Activated CD4-positive, alpha-beta T cell treated with anti-CD3 and anti-CD28 coated beads for 36 hours (primary cell): ENCODE measurements at regions not wholly inside any gene's neighbourhood (a gene's known extent, or its start where the extent isn't known, plus 50 kb on each side); places are given as distances from the start of the nearest gene placed in this dataset.

Experiments
- ATAC-seq: fragments of 200-7000 bp; cut with Tn5 transposase; one replicate; pipeline ENCODE4 v1.10.0; 2021; ENCODE audit warnings: mild to moderate bottlenecking, moderate library complexity
- CTCF ChIA-PET: fragments of 350-600 bp; sonication (Branson Sonifier 250); formaldehyde crosslinking; loops from one replicate; lab custom pipeline; 2021; ENCODE audit warnings: antibody characterized with exemption; lab: Charles Lee
- POLR2A ChIA-PET: fragments of 350-600 bp; sonication (Branson Sonifier 250); formaldehyde crosslinking; loops from one replicate; lab custom pipeline; 2021; ENCODE audit warnings: antibody characterized with exemption, inconsistent platforms; lab: Charles Lee
- DNase-seq: peaks from one replicate; pipeline ENCODE4 v3.0.0-alpha.2; 2020
- H3K27ac Mint-ChIP-seq: one replicate; pipeline ENCODE4 v1.8.0; 2021; ENCODE audit warnings: mixed read lengths
- H3K27me3 Mint-ChIP-seq: one replicate; pipeline ENCODE4 v1.8.0; 2021; ENCODE audit warnings: mixed read lengths
- H3K36me3 Mint-ChIP-seq: one replicate; pipeline ENCODE4 v1.8.0; 2021; ENCODE audit warnings: low read depth, mixed read lengths
- H3K4me1 Mint-ChIP-seq: one replicate; pipeline ENCODE4 v1.8.0; 2021; ENCODE audit warnings: mixed read lengths
- H3K4me3 Mint-ChIP-seq: one replicate; pipeline ENCODE4 v1.8.0; 2021; ENCODE audit warnings: mild to moderate bottlenecking, moderate library complexity, mixed read lengths
- H3K9me3 Mint-ChIP-seq: one replicate; pipeline ENCODE4 v1.8.0; 2021; ENCODE audit warnings: low read depth, mixed read lengths
- intact Hi-C, 2 experiments: fragments of 100-400 bp; cut with DNase I in 1 of 2; cut with micrococcal nuclease in 1 of 2; formaldehyde crosslinking; loops; one replicate each; pipeline versions ENCODE4 v1.14.2 to v1.15.1; 2022 to 2024; cut with DNase I, micrococcal nuclease

DNA sequence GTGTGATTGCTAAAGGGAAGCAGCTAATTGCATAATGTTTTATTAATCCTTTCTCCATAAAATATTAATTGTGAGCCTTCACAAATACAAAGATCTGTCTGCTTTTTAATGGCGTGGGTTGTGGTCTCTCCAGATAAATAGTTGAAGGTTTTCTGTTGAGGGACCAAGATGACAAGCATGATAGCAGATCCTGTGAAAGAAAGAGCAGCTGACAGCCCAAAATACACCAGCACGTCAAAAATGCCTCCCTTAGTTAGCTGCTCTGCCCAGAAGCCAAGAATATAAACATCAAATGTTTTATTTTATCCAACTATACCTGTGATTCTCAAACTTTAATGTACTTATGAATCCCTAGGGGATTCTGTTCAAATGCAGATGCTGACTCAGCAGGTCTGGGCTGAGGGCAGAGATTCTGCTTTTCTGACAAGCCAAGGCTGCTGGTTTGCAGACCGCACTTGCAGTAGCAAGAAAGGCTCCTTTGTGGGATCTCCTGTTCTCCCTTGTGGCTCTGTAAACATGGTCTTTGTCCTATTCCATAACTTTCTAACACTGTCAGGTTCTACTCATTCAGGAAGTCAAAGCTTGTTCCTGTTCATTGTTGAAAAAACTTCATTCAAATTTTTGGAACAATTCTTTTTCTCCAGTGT, 119.1 kb upstream of the SLC25A36 start:
- ATAC-seq (no peak), DNase-seq (no peak)
- H3K9me3 Mint-ChIP-seq: no peaks in the 10 kb centered on the region
- ChIA-PET CTCF (no interaction called here), POLR2A (no interaction called here)
- H3K36me3 Mint-ChIP-seq: no peaks in the 10 kb centered on the region
- H3K4me3 Mint-ChIP-seq: no peak overlapping the region
- no peaks in the 10 kb centered on the region for H3K4me1 Mint-ChIP-seq
- no peaks in the 10 kb centered on the region for H3K27me3 Mint-ChIP-seq
- intact Hi-C loops: no loop called here
- no peak overlapping the region for H3K27ac Mint-ChIP-seq

DNA sequence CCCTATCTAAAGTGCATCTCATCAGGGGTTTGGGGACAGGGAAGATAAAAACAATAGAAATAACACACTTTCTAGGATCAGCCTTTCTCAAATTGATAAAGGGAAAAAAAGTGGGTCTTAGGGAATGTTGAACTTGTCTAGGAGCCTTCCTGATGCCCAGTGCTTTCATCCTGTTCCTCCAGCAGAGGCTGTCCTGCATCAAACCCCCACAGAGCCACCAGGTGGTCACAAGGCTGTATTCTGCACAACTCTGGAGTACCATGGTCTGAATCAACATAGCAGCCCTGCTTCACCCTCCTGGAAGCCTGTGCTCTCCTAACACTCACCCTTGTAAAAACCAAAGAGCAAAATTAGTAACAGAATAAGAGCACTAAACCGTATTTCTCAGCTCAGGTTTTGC, 118.5 kb upstream of the SLC25A36 start:
- no peak for DNase-seq
- Mint-ChIP-seq H3K27ac (no peak overlapping the region), H3K4me3 (no peak overlapping the region), H3K36me3 (no peaks in the 10 kb centered on the region), H3K9me3 (no peaks in the 10 kb centered on the region), H3K4me1 (no peaks in the 10 kb centered on the region), H3K27me3 (no peaks in the 10 kb centered on the region)
- intact Hi-C loops: no loop called here
- ATAC-seq: no peak
- ChIA-PET POLR2A (no interaction called here), CTCF (no interaction called here)

DNA sequence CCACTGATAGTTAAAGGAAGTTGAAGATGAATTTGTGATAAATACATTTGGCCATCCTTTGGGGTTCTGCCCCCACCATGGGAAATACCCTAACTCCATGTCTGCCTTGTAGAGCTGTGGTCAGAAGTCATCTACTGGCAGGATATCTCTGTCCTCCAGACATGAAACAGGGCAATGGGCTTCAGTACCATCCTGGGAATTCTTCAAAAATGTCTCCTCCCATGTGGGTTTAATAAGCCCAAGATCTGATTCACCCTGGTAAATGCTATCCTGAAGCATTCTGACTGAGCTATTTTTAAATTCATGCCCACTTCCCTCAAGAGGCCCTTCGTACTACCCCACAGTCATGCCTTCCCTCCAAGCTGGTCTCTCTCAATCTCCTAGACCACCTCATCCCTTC, 113.7 kb upstream of the SLC25A36 start:
- Mint-ChIP-seq H3K27ac (no peak overlapping the region), H3K36me3 (no peaks in the 10 kb centered on the region), H3K4me1 (peaks cover 2% of the 10 kb centered on the region), H3K9me3 (no peaks in the 10 kb centered on the region), H3K27me3 (peaks cover 2% of the 10 kb centered on the region), H3K4me3 (no peak overlapping the region)
- ChIA-PET CTCF (no interaction called here), POLR2A (no interaction called here)
- ATAC-seq: no peak
- intact Hi-C loops: no loop called here
- no peak for DNase-seq

DNA sequence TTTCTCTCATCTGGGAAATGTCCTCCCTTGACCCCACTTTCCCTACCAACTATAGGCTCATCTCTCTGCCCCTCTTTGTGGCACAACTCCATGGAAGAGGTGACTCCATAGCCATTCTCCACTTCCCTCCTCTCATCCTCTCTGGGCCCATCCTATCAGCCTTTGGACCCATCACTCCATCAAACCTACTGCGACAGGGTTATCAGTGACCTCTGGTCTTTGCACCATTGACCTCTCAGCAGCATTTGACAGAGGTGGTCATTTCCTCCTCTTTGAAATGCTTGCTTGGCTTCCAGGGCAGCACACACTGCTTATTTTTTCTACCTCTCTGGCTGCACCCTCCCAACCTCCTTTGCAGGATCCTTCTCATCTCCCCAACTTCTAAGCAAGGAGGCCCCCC, 113.1 kb upstream of the SLC25A36 start:
- no peak for DNase-seq
- Mint-ChIP-seq H3K9me3 (no peaks in the 10 kb centered on the region), H3K27ac (no peak overlapping the region), H3K4me3 (no peak overlapping the region), H3K36me3 (no peaks in the 10 kb centered on the region), H3K27me3 (peaks cover 4% of the 10 kb centered on the region), H3K4me1 (peaks cover 4% of the 10 kb centered on the region)
- ChIA-PET CTCF (no interaction called here), POLR2A (no interaction called here)
- intact Hi-C loops: no loop called here
- ATAC-seq: no peak

DNA sequence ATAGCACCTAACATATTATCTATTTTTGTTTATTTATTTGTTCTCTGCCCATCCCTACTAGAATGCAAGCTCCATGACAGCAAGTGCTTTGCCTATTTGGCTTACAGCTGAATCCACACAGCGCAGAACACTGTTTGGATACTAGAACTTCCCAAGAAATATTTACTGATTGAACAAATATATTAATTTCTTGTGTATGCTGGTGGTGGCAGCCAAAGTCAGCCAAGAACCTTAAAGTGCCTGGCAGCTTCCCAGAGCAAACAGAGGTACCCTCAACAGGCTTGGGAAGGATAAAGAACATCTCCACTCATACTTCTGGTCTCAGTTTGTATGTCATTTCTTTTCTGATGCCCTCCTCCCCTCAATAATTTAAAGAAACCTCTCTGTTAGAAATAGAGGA, 111.8 kb upstream of the SLC25A36 start:
- DNase-seq (no peak), ATAC-seq (no peak)
- Mint-ChIP-seq H3K36me3 (no peaks in the 10 kb centered on the region), H3K9me3 (no peaks in the 10 kb centered on the region), H3K27me3 (peaks cover 6% of the 10 kb centered on the region), H3K4me1 (peaks cover 4% of the 10 kb centered on the region), H3K4me3 (no peak overlapping the region), H3K27ac (no peak overlapping the region)
- intact Hi-C loops: no loop called here
- ChIA-PET CTCF (no interaction called here), POLR2A (no interaction called here)

DNA sequence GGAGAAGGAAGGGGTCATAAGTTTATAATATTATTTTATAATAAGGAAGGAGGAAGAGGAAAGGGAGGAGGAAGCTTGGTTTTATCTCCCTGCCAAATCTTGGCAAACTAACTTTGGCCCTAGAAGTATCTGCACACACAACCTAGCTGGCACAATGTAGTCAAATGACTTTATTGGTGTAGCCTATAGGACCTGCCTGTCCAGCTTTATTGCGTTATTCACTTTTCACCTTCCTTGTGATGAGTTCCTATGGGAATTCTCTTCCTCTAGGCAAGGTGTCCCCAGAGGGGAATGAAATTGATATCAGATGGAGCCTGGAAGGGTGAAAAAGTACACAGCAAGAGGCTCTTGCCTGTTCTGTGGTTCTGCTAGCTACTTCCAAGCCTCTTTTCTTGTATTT, 111.2 kb upstream of the SLC25A36 start:
- POLR2A ChIA-PET: no interaction called here
- CTCF ChIA-PET: no interaction called here
- DNase-seq (no peak), ATAC-seq (no peak)
- Mint-ChIP-seq H3K4me1 (peaks cover 4% of the 10 kb centered on the region), H3K27me3 (peaks cover 6% of the 10 kb centered on the region), H3K4me3 (no peak overlapping the region), H3K27ac (no peak overlapping the region), H3K9me3 (no peaks in the 10 kb centered on the region), H3K36me3 (no peaks in the 10 kb centered on the region)
- intact Hi-C loops: no loop called here

DNA sequence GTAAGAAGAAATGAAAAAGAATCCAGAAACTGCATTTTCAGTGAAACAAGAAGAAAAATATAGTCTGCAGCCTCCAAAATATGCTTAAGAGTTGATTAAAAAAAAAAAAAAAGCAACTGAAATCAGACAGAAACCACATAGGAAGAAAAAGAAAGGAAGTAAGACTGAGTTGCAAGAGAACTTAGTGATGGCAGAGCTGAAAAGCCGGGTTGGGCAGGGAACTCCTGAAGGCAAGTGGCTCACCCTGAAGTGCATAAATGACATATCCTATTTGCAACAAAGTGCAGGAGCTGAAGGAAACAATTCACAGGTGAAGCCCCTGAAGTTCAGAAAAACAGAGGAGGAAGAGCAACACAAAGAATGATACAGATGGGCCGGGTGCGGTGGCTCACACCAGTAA, 108.8 kb upstream of the SLC25A36 start:
- POLR2A ChIA-PET: no interaction called here
- Mint-ChIP-seq H3K4me3 (no peak overlapping the region), H3K36me3 (no peaks in the 10 kb centered on the region), H3K9me3 (no peaks in the 10 kb centered on the region), H3K27me3 (peaks cover 6% of the 10 kb centered on the region), H3K4me1 (peaks cover 4% of the 10 kb centered on the region), H3K27ac (no peak overlapping the region)
- intact Hi-C loops: no loop called here
- DNase-seq (no peak), ATAC-seq (no peak)
- CTCF ChIA-PET: no interaction called here

- POLR2A ChIA-PET: interaction anchor here (0.7 kb wide), 1 partner anchor 27 kb away, joined by 3 read pairs; no protein-coding TSS in a partner anchor
- no peaks in the 10 kb centered on the region for H3K9me3 Mint-ChIP-seq
- no peaks in the 10 kb centered on the region for H3K36me3 Mint-ChIP-seq
- H3K4me1 Mint-ChIP-seq: peaks cover 4% of the 10 kb centered on the region
- ATAC-seq: no peak
- DNase-seq: no peak
- intact Hi-C loops: no loop called here
- no peak overlapping the region for H3K27ac Mint-ChIP-seq
- CTCF ChIA-PET: no interaction called here
- H3K4me3 Mint-ChIP-seq: no peak overlapping the region
- peaks cover 6% of the 10 kb centered on the region for H3K27me3 Mint-ChIP-seq
Measured at GRCh38 chr3:140834266-140835037, 107.2 kb upstream of the SLC25A36 start.

DNA sequence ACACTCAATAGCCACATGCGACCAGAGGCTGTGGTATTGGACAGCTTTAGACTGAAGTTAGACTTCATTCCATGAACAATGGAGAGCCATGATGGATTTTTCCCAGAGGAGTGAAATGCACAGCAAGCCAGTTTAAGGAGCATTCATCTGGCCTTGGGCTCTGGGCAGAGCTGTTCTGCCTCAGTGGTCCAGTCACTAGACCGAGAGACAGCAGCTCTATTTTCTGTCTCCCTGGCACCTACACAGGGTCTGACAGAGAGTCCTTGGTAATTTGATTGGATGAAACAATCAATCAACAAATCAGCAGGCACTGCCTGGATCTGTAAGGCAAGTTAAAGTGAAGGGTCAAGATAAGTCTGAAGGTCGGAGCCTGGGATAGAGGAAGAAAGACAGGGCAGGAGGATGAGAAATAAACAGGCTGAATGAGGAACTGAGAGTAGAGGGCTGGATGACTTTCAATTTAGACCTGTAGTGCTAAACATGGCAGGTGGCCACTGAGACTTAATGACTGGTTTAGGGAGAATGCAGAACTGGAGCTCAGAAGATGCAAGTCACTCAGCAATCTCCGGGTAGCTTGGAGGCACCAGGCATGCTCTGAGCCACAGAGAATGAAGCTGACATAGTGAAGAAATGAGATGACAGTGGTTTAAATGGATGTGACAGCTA, 98.5 kb upstream of the SLC25A36 start:
- DNase-seq (no peak), ATAC-seq (no peak)
- Mint-ChIP-seq H3K4me3 (no peak overlapping the region), H3K9me3 (no peaks in the 10 kb centered on the region), H3K36me3 (no peaks in the 10 kb centered on the region), H3K4me1 (peaks cover 12% of the 10 kb centered on the region), H3K27me3 (peaks cover 9% of the 10 kb centered on the region), H3K27ac (no peak overlapping the region)
- POLR2A ChIA-PET: no interaction called here
- intact Hi-C loops: no loop called here
- CTCF ChIA-PET: interaction anchor here (0.7 to 1.8 kb wide), 3 partner anchors 10 to 24 kb away, joined by 3 to 7 read pairs (median 3); no protein-coding TSS in a partner anchor

DNA sequence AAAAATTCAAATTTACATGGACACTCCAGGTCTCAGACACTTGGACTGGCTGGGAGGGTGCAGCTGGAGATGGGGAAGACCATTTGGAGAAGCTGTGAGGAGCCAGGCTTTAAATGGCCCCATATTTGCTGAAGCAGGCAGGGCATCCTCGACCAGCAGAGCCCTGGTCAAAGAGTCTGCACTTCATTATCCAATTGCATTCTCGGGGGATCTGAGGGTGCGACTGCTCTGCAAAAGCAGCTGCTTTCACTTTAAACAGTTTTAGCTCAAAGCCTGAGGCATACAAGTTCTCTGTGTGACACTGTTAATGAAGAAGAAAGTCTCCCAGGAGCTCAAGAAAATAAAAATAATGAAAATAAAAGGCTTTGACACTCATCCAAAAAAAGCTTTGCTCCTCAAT, 98.0 kb upstream of the SLC25A36 start:
- H3K27ac Mint-ChIP-seq: no peak overlapping the region
- intact Hi-C loops: no loop called here
- no peak overlapping the region for H3K4me3 Mint-ChIP-seq
- POLR2A ChIA-PET: no interaction called here
- no peak for DNase-seq
- CTCF ChIA-PET: interaction anchor here (0.7 to 1.8 kb wide), 3 partner anchors 10 to 23 kb away, joined by 3 to 7 read pairs (median 3); no protein-coding TSS in a partner anchor
- peaks cover 9% of the 10 kb centered on the region for H3K27me3 Mint-ChIP-seq
- H3K36me3 Mint-ChIP-seq: no peaks in the 10 kb centered on the region
- ATAC-seq: no peak
- peaks cover 12% of the 10 kb centered on the region for H3K4me1 Mint-ChIP-seq
- no peaks in the 10 kb centered on the region for H3K9me3 Mint-ChIP-seq

- peaks cover 9% of the 10 kb centered on the region for H3K27me3 Mint-ChIP-seq
- H3K36me3 Mint-ChIP-seq: no peaks in the 10 kb centered on the region
- ATAC-seq: no peak
- H3K4me1 Mint-ChIP-seq: peaks cover 12% of the 10 kb centered on the region
- POLR2A ChIA-PET: no interaction called here
- no peak for DNase-seq
- intact Hi-C loops: no loop called here
- CTCF ChIA-PET: interaction anchor here (0.7 to 1.8 kb wide), 3 partner anchors 9 to 23 kb away, joined by 3 to 7 read pairs (median 3); no protein-coding TSS in a partner anchor
- no peak overlapping the region for H3K4me3 Mint-ChIP-seq
- no peak overlapping the region for H3K27ac Mint-ChIP-seq
- no peaks in the 10 kb centered on the region for H3K9me3 Mint-ChIP-seq
Measured at GRCh38 chr3:140844072-140844471, 97.6 kb upstream of the SLC25A36 start.
